ENCODE measurements at regions not wholly inside any gene's neighbourhood (a gene's known extent, or its start where the extent isn't known, plus 50 kb on each side); places are given as distances from the start of the nearest gene placed in this dataset.

- no peak for ATAC-seq
- WGBS, 2 donors, result 82 to 83% methylated on average over 4 of the region's 4 CpGs
- peaks cover 0 to 3% (median 0%) of the 10 kb centered on the region in 11 donors for H3K9me3 ChIP-seq
- H3K4me3 ChIP-seq, result no peak overlapping the region
- H3K27me3 ChIP-seq, result no peaks in the 10 kb centered on the region
- no peaks in the 10 kb centered on the region for H3K4me1 ChIP-seq
- intact Hi-C loops (cut with DNase I), result no loop called here
- no peak overlapping the region for H3K27ac ChIP-seq
- no peak for DNase-seq
- no peaks in the 10 kb centered on the region for H3K36me3 ChIP-seq
- no peak for TF ChIP-seq CTCF (IDR thresholded peaks at IDR 0.05)
Measured at GRCh38 chr14:80080601-80081000, 130.7 kb downstream of the DIO2 start.

GRCh38 chr14:80078501-80078900, 132.8 kb downstream of the DIO2 start:
- intact Hi-C loops (cut with DNase I), result no loop called here
- Histone ChIP-seq H3K27ac (no peak overlapping the region), H3K4me1 (no peaks in the 10 kb centered on the region), H3K36me3 (no peaks in the 10 kb centered on the region), H3K27me3 (no peaks in the 10 kb centered on the region), H3K4me3 (no peak overlapping the region), H3K9me3 (peaks cover 0 to 9% (median 0%) of the 10 kb centered on the region in 11 donors)
- ATAC-seq, result no peak
- no peak for TF ChIP-seq CTCF (IDR thresholded peaks at IDR 0.05)
- no peak for DNase-seq
- WGBS, 2 donors, result 82 to 84% methylated on average over 1 of the region's 1 CpG

- TF ChIP-seq CTCF (IDR thresholded peaks at IDR 0.05), result no peak
- H3K36me3 ChIP-seq, result no peaks in the 10 kb centered on the region
- no peak overlapping the region for H3K27ac ChIP-seq
- H3K27me3 ChIP-seq, result no peaks in the 10 kb centered on the region
- H3K4me1 ChIP-seq, result no peaks in the 10 kb centered on the region
- DNase-seq, result no peak
- intact Hi-C loops (cut with DNase I), result no loop called here
- no peak for ATAC-seq
- peaks cover 0 to 22% (median 6%) of the 10 kb centered on the region in 11 donors for H3K9me3 ChIP-seq
- no peak overlapping the region for H3K4me3 ChIP-seq
Measured at GRCh38 chr14:80077262-80077661, 134.0 kb downstream of the DIO2 start.

GRCh38 chr14:80074900-80075574, 136.3 kb downstream of the DIO2 start:
- DNase-seq, result no peak
- no peak for TF ChIP-seq CTCF (IDR thresholded peaks at IDR 0.05)
- Histone ChIP-seq H3K36me3 (no peaks in the 10 kb centered on the region), H3K4me1 (no peaks in the 10 kb centered on the region), H3K9me3 (peaks cover 3 to 44% (median 16%) of the 10 kb centered on the region in 11 donors), H3K4me3 (no peak overlapping the region), H3K27me3 (no peaks in the 10 kb centered on the region), H3K27ac (no peak overlapping the region)
- 87 to 91% methylated on average over 2 of the region's 2 CpGs for WGBS, 2 donors
- ATAC-seq, result no peak
- intact Hi-C loops (cut with DNase I), result no loop called here

Data from heart right ventricle (tissue), 16 donors.